Liver (tissue), 8 donors: ENCODE measurements at regions not wholly inside any gene's neighbourhood (a gene's known extent, or its start where the extent isn't known, plus 50 kb on each side); places are given as distances from the start of the nearest gene placed in this dataset.

Experiments used
- DNase-seq: peaks from one replicate; pipeline ENCODE4 v3.0.0-alpha.2; 2017; ENCODE audit warnings: low spot score
- H3K27ac ChIP-seq, 2 donors: one replicate each; pipeline ENCODE4 v1.7.0; 2013; ENCODE audit warnings: inconsistent platforms in 2 of 2, low read length in 2 of 2, control low read depth in 1 of 2, low read depth in 1 of 2, mild to moderate bottlenecking in 1 of 2
- H3K27me3 ChIP-seq, 4 donors: one replicate each; pipeline versions ENCODE4 v1.6.1 to v1.7.0; 2013; ENCODE audit warnings: low read length in 3 of 4, inconsistent platforms in 1 of 4, mild to moderate bottlenecking in 1 of 4, moderate library complexity in 1 of 4; ENCODE audit not compliant: control insufficient read depth in 4 of 4, insufficient read depth in 4 of 4
- H3K36me3 ChIP-seq, 4 donors: one replicate each; pipeline versions ENCODE4 v1.6.1 to v1.7.0; 2013; ENCODE audit warnings: low read length in 3 of 4, mild to moderate bottlenecking in 3 of 4, low read depth in 1 of 4, moderate library complexity in 1 of 4; ENCODE audit not compliant: control insufficient read depth in 4 of 4, insufficient read depth in 3 of 4
- H3K4me1 ChIP-seq, 4 donors: one replicate each; pipeline versions ENCODE4 v1.6.1 to v1.7.0; 2013; ENCODE audit warnings: low read length in 3 of 4, mild to moderate bottlenecking in 3 of 4, moderate library complexity in 1 of 4; ENCODE audit not compliant: control insufficient read depth in 4 of 4, insufficient read depth in 4 of 4
- H3K4me3 ChIP-seq, 3 donors: one replicate each; pipeline versions ENCODE4 v1.6.1 to v1.7.0; 2013; ENCODE audit warnings: low read length in 3 of 3, control low read depth in 1 of 3, low read depth in 1 of 3, mild to moderate bottlenecking in 1 of 3
- H3K9ac ChIP-seq, 2 donors: one replicate each; pipeline ENCODE4 v1.7.0; 2013; ENCODE audit warnings: low read length in 2 of 2, mild to moderate bottlenecking in 2 of 2, moderate library complexity in 2 of 2, control low read depth in 1 of 2, low read depth in 1 of 2
- H3K9me3 ChIP-seq, 4 donors: one replicate each; pipeline versions ENCODE4 v1.6.1 to v1.7.0; 2013; ENCODE audit warnings: low read length in 3 of 4; ENCODE audit not compliant: control insufficient read depth in 4 of 4
- EGR1 ChIP-seq, 2 donors: IDR thresholded peaks; 2 replicates each; pipeline ENCODE4 v1.6.1; 2016 to 2018; ENCODE audit warnings: antibody characterized with exemption in 2 of 2, low read depth in 2 of 2
- FOXA2 ChIP-seq: IDR thresholded peaks from 2 replicates; pipeline ENCODE4 v1.6.1; 2016; ENCODE audit warnings: antibody characterized with exemption
- HNF4A ChIP-seq, 2 donors: conservative IDR thresholded peaks; 2 replicates each; pipeline ENCODE4 v1.6.1; 2016; ENCODE audit warnings: antibody characterized with exemption in 2 of 2, mild to moderate bottlenecking in 2 of 2
- JUND ChIP-seq, 2 donors: IDR thresholded peaks; 2 replicates each; pipeline ENCODE4 v1.6.1; 2016; ENCODE audit warnings: antibody characterized with exemption in 2 of 2
- MAX ChIP-seq: IDR thresholded peaks from 2 replicates; pipeline ENCODE4 v1.6.1; 2016; ENCODE audit warnings: antibody characterized with exemption
- NR2F2 ChIP-seq: IDR thresholded peaks from 2 replicates; pipeline ENCODE4 v1.6.1; 2016; ENCODE audit warnings: antibody characterized with exemption
- RAD21 ChIP-seq, 2 donors: IDR thresholded peaks; 2 replicates each; pipeline ENCODE4 v1.6.1; 2016; ENCODE audit warnings: antibody characterized with exemption in 2 of 2, mild to moderate bottlenecking in 2 of 2
- RXRA ChIP-seq, 2 donors: IDR thresholded peaks; 2 replicates each; pipeline ENCODE4 v1.6.1; 2017 to 2018; ENCODE audit warnings: antibody characterized with exemption in 2 of 2, mild to moderate bottlenecking in 1 of 2
- SP1 ChIP-seq: IDR thresholded peaks from 2 replicates; pipeline ENCODE4 v1.6.1; 2018; ENCODE audit warnings: antibody characterized with exemption, mild to moderate bottlenecking
- TAF1 ChIP-seq: conservative IDR thresholded peaks from 2 replicates; pipeline ENCODE4 v1.6.1; 2016; ENCODE audit warnings: antibody characterized with exemption, mild to moderate bottlenecking
- YY1 ChIP-seq: IDR thresholded peaks from 2 replicates; pipeline ENCODE4 v1.6.1; 2016; ENCODE audit warnings: antibody characterized with exemption, mild to moderate bottlenecking
- WGBS: extraction: QIAGEN DNeasy Blood & Tissue Kit; methylation state at CpG from one replicate; pipeline ENCODE4 v1.1.7; 2013; 5-methylcytosine and 5-hydroxymethylcytosine counted together
- TF ChIP-seq, protein P1 (sequence below): IDR thresholded peaks from 2 replicates; pipeline ENCODE4 v1.6.1; 2016; ENCODE audit warnings: antibody characterized with exemption, mild to moderate bottlenecking
- TF ChIP-seq, protein P2 (sequence below): IDR thresholded peaks from 2 replicates; pipeline ENCODE4 v1.6.1; 2016; ENCODE audit warnings: antibody characterized with exemption
- TF ChIP-seq, protein P3 (sequence below): IDR thresholded peaks from 2 replicates; pipeline ENCODE4 v1.6.1; 2016; ENCODE audit warnings: antibody characterized with exemption
- TF ChIP-seq, protein P4 (sequence below): fragments of 150-350 bp; IDR thresholded peaks from 2 replicates; pipeline ENCODE4 v1.5.1; 2017; ENCODE audit warnings: improper control_type of control experiment, low read depth, low read length; ENCODE audit not compliant: missing input control
- donor health status: healthy.
- donor health status: healthy.
- donor health status: healthy.
- donor health status: healthy.
- donor health status: healthy.

DNA sequence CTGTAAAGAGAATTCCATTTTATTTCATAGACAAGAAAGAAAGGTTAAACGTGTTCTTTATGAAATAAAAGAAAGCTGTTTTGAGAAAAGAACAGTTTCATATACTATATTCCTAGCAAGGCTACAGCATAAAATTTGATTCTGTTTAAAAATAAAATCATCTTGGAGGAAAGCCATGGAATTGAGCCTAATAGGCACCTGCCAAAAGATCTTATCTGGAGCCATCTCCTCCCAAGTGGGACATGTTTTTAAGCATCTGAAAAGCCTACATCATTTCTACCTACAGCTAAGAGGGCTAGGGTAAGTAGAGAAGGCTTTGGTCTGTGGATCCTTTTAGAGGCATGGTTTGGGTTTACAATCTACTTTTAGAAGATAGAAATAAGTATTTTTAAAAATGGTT, 89.3 kb downstream of the GAS1 start (continued):
- TF ChIP-seq, protein P1, sequence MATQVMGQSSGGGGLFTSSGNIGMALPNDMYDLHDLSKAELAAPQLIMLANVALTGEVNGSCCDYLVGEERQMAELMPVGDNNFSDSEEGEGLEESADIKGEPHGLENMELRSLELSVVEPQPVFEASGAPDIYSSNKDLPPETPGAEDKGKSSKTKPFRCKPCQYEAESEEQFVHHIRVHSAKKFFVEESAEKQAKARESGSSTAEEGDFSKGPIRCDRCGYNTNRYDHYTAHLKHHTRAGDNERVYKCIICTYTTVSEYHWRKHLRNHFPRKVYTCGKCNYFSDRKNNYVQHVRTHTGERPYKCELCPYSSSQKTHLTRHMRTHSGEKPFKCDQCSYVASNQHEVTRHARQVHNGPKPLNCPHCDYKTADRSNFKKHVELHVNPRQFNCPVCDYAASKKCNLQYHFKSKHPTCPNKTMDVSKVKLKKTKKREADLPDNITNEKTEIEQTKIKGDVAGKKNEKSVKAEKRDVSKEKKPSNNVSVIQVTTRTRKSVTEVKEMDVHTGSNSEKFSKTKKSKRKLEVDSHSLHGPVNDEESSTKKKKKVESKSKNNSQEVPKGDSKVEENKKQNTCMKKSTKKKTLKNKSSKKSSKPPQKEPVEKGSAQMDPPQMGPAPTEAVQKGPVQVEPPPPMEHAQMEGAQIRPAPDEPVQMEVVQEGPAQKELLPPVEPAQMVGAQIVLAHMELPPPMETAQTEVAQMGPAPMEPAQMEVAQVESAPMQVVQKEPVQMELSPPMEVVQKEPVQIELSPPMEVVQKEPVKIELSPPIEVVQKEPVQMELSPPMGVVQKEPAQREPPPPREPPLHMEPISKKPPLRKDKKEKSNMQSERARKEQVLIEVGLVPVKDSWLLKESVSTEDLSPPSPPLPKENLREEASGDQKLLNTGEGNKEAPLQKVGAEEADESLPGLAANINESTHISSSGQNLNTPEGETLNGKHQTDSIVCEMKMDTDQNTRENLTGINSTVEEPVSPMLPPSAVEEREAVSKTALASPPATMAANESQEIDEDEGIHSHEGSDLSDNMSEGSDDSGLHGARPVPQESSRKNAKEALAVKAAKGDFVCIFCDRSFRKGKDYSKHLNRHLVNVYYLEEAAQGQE = no peak
- no peak for TF ChIP-seq HNF4A (conservative IDR thresholded peaks at IDR 0.05)

GRCh38 chr9:86856259-86856658, 91.0 kb downstream of the GAS1 start:
- H3K36me3 ChIP-seq = no peaks in the 10 kb centered on the region
- H3K9ac ChIP-seq = no peak overlapping the region
- 78% methylated on average over 3 of the region's 3 CpGs for WGBS
- no peak overlapping the region for H3K4me3 ChIP-seq
- H3K9me3 ChIP-seq = no peaks in the 10 kb centered on the region
- H3K4me1 ChIP-seq = peaks cover 0 to 3% (median 0%) of the 10 kb centered on the region in 4 donors
- TF ChIP-seq HNF4A (conservative IDR thresholded peaks at IDR 0.05) (no peak), NR2F2 (no peak), FOXA2 (no peak), RXRA (IDR thresholded peaks at IDR 0.05) (no peak), SP1 (no peak), TAF1 (no peak), RAD21 (IDR thresholded peaks at IDR 0.05) (no peak), YY1 (no peak), JUND (IDR thresholded peaks at IDR 0.05) (no peak), MAX (no peak), EGR1 (IDR thresholded peaks at IDR 0.05; ENCODE audit: low read depth in 2 of 2) (no peak)
- TF ChIP-seq, protein P2, sequence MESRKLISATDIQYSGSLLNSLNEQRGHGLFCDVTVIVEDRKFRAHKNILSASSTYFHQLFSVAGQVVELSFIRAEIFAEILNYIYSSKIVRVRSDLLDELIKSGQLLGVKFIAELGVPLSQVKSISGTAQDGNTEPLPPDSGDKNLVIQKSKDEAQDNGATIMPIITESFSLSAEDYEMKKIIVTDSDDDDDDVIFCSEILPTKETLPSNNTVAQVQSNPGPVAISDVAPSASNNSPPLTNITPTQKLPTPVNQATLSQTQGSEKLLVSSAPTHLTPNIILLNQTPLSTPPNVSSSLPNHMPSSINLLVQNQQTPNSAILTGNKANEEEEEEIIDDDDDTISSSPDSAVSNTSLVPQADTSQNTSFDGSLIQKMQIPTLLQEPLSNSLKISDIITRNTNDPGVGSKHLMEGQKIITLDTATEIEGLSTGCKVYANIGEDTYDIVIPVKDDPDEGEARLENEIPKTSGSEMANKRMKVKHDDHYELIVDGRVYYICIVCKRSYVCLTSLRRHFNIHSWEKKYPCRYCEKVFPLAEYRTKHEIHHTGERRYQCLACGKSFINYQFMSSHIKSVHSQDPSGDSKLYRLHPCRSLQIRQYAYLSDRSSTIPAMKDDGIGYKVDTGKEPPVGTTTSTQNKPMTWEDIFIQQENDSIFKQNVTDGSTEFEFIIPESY = no peak
- TF ChIP-seq, protein P1 = no peak
- TF ChIP-seq, protein P3, sequence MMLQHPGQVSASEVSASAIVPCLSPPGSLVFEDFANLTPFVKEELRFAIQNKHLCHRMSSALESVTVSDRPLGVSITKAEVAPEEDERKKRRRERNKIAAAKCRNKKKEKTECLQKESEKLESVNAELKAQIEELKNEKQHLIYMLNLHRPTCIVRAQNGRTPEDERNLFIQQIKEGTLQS = no peak
- TF ChIP-seq, protein P4, sequence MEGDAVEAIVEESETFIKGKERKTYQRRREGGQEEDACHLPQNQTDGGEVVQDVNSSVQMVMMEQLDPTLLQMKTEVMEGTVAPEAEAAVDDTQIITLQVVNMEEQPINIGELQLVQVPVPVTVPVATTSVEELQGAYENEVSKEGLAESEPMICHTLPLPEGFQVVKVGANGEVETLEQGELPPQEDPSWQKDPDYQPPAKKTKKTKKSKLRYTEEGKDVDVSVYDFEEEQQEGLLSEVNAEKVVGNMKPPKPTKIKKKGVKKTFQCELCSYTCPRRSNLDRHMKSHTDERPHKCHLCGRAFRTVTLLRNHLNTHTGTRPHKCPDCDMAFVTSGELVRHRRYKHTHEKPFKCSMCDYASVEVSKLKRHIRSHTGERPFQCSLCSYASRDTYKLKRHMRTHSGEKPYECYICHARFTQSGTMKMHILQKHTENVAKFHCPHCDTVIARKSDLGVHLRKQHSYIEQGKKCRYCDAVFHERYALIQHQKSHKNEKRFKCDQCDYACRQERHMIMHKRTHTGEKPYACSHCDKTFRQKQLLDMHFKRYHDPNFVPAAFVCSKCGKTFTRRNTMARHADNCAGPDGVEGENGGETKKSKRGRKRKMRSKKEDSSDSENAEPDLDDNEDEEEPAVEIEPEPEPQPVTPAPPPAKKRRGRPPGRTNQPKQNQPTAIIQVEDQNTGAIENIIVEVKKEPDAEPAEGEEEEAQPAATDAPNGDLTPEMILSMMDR = no peak
- no peak for DNase-seq
- H3K27me3 ChIP-seq = no peaks in the 10 kb centered on the region
- no peak overlapping the region for H3K27ac ChIP-seq
